KMS-11 (cell line): ENCODE measurements at regions not wholly inside any gene's neighbourhood (a gene's known extent, or its start where the extent isn't known, plus 50 kb on each side); places are given as distances from the start of the nearest gene placed in this dataset.

Source experiments
- H2AFZ ChIP-seq: fragments of 200-600 bp; sonication (generic); 2 replicates; pipeline ENCODE4 v1.6.1; 2016; ENCODE audit warnings: antibody characterized with exemption, mixed run types, low read depth
- H3K27ac ChIP-seq: fragments of 200-600 bp; sonication (generic); 2 replicates; pipeline ENCODE4 v1.6.1; 2016; ENCODE audit warnings: mild to moderate bottlenecking, mixed run types
- H3K27me3 ChIP-seq: fragments of 200-600 bp; sonication (generic); 2 replicates; pipeline ENCODE4 v1.6.1; 2017; ENCODE audit warnings: mild to moderate bottlenecking, low read depth, mixed run types, moderate library complexity; ENCODE audit not compliant: insufficient read depth
- H3K36me3 ChIP-seq: fragments of 200-600 bp; sonication (generic); 2 replicates; pipeline ENCODE4 v1.6.1; 2017; ENCODE audit warnings: mild to moderate bottlenecking, mixed run types; ENCODE audit not compliant: insufficient read depth
- H3K4me1 ChIP-seq: fragments of 200-600 bp; sonication (generic); 2 replicates; pipeline ENCODE4 v1.6.1; 2016; ENCODE audit warnings: mild to moderate bottlenecking, low read depth, mixed run types; ENCODE audit not compliant: poor library complexity, severe bottlenecking
- H3K4me2 ChIP-seq: fragments of 200-600 bp; sonication (generic); 2 replicates; pipeline ENCODE4 v1.7.0; 2016; ENCODE audit warnings: mild to moderate bottlenecking, mixed run types
- H3K4me3 ChIP-seq: fragments of 200-600 bp; sonication (generic); IDR thresholded peaks from 2 replicates; pipeline ENCODE4 v1.6.1; 2017; ENCODE audit warnings: low read depth, low read length, mixed read lengths; ENCODE audit not compliant: insufficient read depth
- H3K79me2 ChIP-seq: fragments of 200-600 bp; sonication (generic); 2 replicates; pipeline ENCODE4 v1.6.1; 2016; ENCODE audit warnings: low read depth, mixed run types; ENCODE audit not compliant: insufficient read depth
- H3K9ac ChIP-seq: fragments of 200-600 bp; sonication (generic); 2 replicates; pipeline ENCODE4 v1.6.1; 2016; ENCODE audit warnings: mild to moderate bottlenecking, mixed run types
- H4K20me1 ChIP-seq: fragments of 200-600 bp; sonication (generic); 2 replicates; pipeline ENCODE4 v1.6.1; 2016; ENCODE audit warnings: mild to moderate bottlenecking, mixed run types; ENCODE audit not compliant: insufficient read depth
- CTCF ChIP-seq: fragments of 200-600 bp; sonication (generic); conservative IDR thresholded peaks from 2 replicates; pipeline ENCODE4 v1.6.1; 2017; ENCODE audit warnings: low read depth, mild to moderate bottlenecking, antibody characterized with exemption, low read length, moderate library complexity, mixed read lengths

DNA sequence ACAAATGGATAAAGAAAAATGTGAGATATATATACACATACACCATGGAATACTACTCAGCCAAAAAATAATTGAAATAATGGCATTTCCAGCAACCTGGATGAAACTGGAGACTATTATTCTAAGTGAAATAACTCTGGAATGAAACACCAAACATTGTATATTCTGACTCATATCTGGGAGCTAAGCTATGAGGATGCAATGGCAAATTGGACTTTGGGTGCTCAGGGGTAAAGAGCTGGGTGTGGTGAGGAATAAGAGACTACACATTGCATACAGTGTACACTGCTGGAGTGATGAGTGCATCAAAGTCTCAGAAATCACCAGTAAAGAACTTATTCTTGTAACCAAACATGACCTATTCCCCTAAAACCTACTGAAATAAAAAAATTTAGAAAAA is 636.0 kb upstream of the LRATD1 start:
- Histone ChIP-seq H3K27me3 (no peaks in the 10 kb centered on the region), H3K79me2 (no peaks in the 10 kb centered on the region), H3K4me1 (no peaks in the 10 kb centered on the region), H3K4me3 (no peak overlapping the region), H2AFZ (no peak overlapping the region), H3K27ac (no peak overlapping the region), H3K36me3 (no peaks in the 10 kb centered on the region), H3K9ac (no peak overlapping the region), H4K20me1 (no peaks in the 10 kb centered on the region), H3K4me2 (no peak overlapping the region)
- TF ChIP-seq CTCF = no peak

GRCh38 chr2:14011190-14011589 is 621.3 kb upstream of the LRATD1 start:
- Histone ChIP-seq H2AFZ (no peak overlapping the region), H3K4me3 (no peak overlapping the region), H3K4me2 (no peak overlapping the region), H4K20me1 (no peaks in the 10 kb centered on the region), H3K36me3 (no peaks in the 10 kb centered on the region), H3K27me3 (no peaks in the 10 kb centered on the region), H3K9ac (no peak overlapping the region), H3K79me2 (no peaks in the 10 kb centered on the region), H3K4me1 (no peaks in the 10 kb centered on the region), H3K27ac (no peak overlapping the region)
- no peak for TF ChIP-seq CTCF

DNA sequence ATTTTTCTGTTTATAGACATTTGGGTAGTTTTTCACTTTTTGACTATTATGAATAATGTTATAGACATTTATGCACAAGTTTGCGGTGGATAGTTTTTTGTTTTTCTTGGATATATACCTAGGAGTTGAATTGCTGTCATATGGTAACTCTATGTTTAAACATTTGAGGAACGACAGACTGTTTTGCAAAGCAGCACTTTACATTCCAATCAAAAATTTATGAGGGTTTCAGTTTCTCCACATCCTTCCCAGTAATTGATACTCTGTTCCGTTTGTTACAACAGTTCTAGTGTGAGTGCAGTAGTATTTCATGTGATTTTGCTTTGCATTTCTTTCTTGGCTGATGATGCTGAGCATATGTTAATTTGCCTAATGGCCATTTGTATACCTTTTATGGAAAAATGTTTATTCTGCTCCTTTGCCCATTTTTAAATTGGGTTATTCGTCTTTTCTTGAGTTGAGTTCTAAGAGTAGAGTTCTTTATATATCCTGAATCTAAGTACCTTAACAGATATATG is 617.3 kb upstream of the LRATD1 start:
- H4K20me1 ChIP-seq = no peaks in the 10 kb centered on the region
- no peaks in the 10 kb centered on the region for H3K4me1 ChIP-seq
- no peaks in the 10 kb centered on the region for H3K79me2 ChIP-seq
- no peak overlapping the region for H2AFZ ChIP-seq
- no peak overlapping the region for H3K27ac ChIP-seq
- no peaks in the 10 kb centered on the region for H3K27me3 ChIP-seq
- TF ChIP-seq CTCF = no peak
- H3K36me3 ChIP-seq = no peaks in the 10 kb centered on the region
- H3K4me2 ChIP-seq = no peak overlapping the region
- no peak overlapping the region for H3K9ac ChIP-seq
- no peak overlapping the region for H3K4me3 ChIP-seq

DNA sequence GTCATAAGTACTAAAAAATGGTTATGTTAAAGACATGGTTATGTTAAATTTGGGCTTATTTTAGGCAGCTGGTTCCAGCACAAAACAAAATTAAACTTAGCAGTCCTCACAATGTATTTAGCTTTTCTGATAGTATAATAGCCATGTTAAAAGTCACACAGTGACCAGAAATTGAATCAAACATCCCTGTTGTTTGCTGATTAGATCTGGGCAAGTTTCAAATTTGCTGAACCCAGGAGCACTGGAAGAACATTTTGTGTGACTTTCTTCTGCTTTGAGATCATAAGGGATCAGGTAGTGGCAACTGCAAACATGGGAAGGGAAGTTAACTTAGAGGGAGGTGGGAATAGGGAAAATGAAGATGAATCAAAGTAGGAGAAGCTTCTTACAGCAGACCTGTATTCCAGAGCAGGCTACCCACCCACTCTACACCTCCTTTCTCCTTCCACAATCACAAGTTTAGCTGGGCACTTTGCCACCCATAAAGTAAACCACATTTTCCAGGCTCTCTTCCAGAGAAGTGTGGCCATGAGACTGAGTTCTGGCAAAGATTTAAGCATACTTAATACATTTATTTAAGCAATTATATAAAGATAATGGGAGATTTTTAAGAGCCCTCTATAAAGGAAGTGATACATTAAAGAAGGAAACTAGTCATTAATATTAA is 616.1 kb upstream of the LRATD1 start:
- no peak for TF ChIP-seq CTCF
- no peaks in the 10 kb centered on the region for H3K27me3 ChIP-seq
- H2AFZ ChIP-seq = no peak overlapping the region

More for the DNA sequence above, 616.1 kb upstream of the LRATD1 start:
- Histone ChIP-seq H3K4me2 (no peak overlapping the region), H3K4me3 (no peak overlapping the region), H3K27ac (no peak overlapping the region), H3K36me3 (no peaks in the 10 kb centered on the region), H4K20me1 (no peaks in the 10 kb centered on the region), H3K79me2 (no peaks in the 10 kb centered on the region), H3K9ac (no peak overlapping the region), H3K4me1 (no peaks in the 10 kb centered on the region)
